PC-3 (cell line): ENCODE measurements at regions not wholly inside any gene's neighbourhood (a gene's known extent, or its start where the extent isn't known, plus 50 kb on each side); places are given as distances from the start of the nearest gene placed in this dataset.
A peak's percentile ranks its signal among the peaks of the same experiment; 100 is the strongest.
"Not testable (repeated sequence)": the region's sequence is repeated elsewhere in the genome, so short reads cannot be mapped to it uniquely, and the experiment has no call there.

Experiments
- ATAC-seq: fragments of 200-7000 bp; cut with Tn5 transposase; 2 replicates; pipeline ENCODE4 v1.9.1; 2020; ENCODE audit warnings: mild to moderate bottlenecking, moderate library complexity
- BruUV-seq: library from RNA; stranded (reverse); fragments of 400-500 nt; replicated peaks from 2 replicates; lab custom pipeline; 2021; lab: Mats Ljungman, UMichigan
- CTCF ChIA-PET: fragments of 300-600 bp; sonication (Branson Sonifier 250); formaldehyde crosslinking; loops from one replicate; lab custom pipeline; 2022; ENCODE audit warnings: antibody characterized with exemption; lab: Charles Lee
- POLR2A ChIA-PET: fragments of 300-600 bp; sonication (Branson Sonifier 250); formaldehyde crosslinking; loops from one replicate; lab custom pipeline; 2022; ENCODE audit warnings: antibody characterized with exemption; ENCODE audit not compliant: unreplicated experiment; lab: Charles Lee
- DNase-seq: peaks from one replicate; pipeline ENCODE4 v3.0.0-alpha.2; 2015
- H2AFZ ChIP-seq: fragments of 300-600 bp; sonication (generic); 2 replicates; pipeline ENCODE4 v1.6.0; 2016; ENCODE audit warnings: antibody characterized with exemption, low read length
- H3F3A ChIP-seq: fragments of 300-600 bp; sonication (generic); one replicate; pipeline ENCODE4 v1.6.0; 2017; ENCODE audit warnings: antibody characterized with exemption, low read length, control low read depth, mild to moderate bottlenecking; ENCODE audit not compliant: unreplicated experiment
- H3K27ac ChIP-seq: fragments of 300-600 bp; sonication (generic); 2 replicates; pipeline ENCODE4 v1.5.1; 2016; ENCODE audit warnings: mild to moderate bottlenecking, low read length
- H3K27me3 ChIP-seq: fragments of 300-600 bp; sonication (generic); 2 replicates; pipeline ENCODE4 v1.6.1; 2016; ENCODE audit warnings: low read length, mixed read lengths
- H3K36me3 ChIP-seq: fragments of 300-600 bp; sonication (generic); 2 replicates; pipeline ENCODE4 v1.6.1; 2016; ENCODE audit warnings: low read depth, mixed run types, low read length, mixed read lengths
- H3K4me1 ChIP-seq: fragments of 300-600 bp; sonication (generic); 2 replicates; pipeline ENCODE4 v1.5.1; 2016; ENCODE audit warnings: low read length; ENCODE audit not compliant: insufficient read depth
- H3K4me2 ChIP-seq: fragments of 300-600 bp; sonication (generic); 2 replicates; pipeline ENCODE4 v1.6.0; 2016; ENCODE audit warnings: low read length
- H3K4me3 ChIP-seq: fragments of 300-600 bp; sonication (generic); 2 replicates; pipeline ENCODE4 v1.5.1; 2016; ENCODE audit warnings: mild to moderate bottlenecking, low read length, mixed read lengths
- H3K79me2 ChIP-seq: fragments of 300-600 bp; sonication (generic); 2 replicates; pipeline ENCODE4 v1.6.1; 2017; ENCODE audit warnings: low read length, mixed read lengths
- H3K9ac ChIP-seq: fragments of 300-600 bp; sonication (generic); 2 replicates; pipeline ENCODE4 v1.6.0; 2016; ENCODE audit warnings: mild to moderate bottlenecking, low read length
- H3K9me2 ChIP-seq: fragments of 300-600 bp; sonication (generic); replicated peaks from 2 replicates; pipeline ENCODE4 v1.6.1; 2016; ENCODE audit warnings: mixed run types, low read length, mixed read lengths
- H3K9me3 ChIP-seq: fragments of 300-600 bp; sonication (generic); 2 replicates; pipeline ENCODE4 v1.6.1; 2016; ENCODE audit warnings: low read length, mixed read lengths
- H4K20me1 ChIP-seq: fragments of 300-600 bp; sonication (generic); 2 replicates; pipeline ENCODE4 v1.6.1; 2016; ENCODE audit warnings: low read length, mixed read lengths
- intact Hi-C: fragments of 100-400 bp; cut with micrococcal nuclease; formaldehyde crosslinking; loops from 2 replicates; pipeline ENCODE4 v1.9.0; 2023

DNA sequence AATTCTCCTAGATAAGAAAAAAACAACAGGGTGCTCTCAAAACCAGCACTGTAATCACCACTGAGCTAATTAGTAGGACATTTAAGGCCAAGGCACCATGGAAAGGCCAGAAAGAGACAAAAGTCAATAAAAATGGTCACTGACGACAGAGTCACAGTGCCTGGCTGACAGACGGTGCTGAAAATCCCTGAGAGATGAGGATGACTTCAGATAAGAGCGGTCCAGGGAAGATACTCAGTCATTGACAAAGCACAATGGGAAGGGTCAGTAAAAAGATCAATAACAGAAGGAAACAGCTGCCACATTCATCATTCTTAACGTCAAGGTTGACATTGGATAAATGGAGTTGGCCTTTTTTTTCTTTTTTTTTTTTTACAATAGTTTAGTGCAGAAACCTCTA is 261.0 kb downstream of the SPATA31A1 start:
- H3K79me2 ChIP-seq, DNase-seq, intact Hi-C loops, BruUV-seq, H3K36me3 ChIP-seq, H3K27ac ChIP-seq, ATAC-seq, H3K9ac ChIP-seq, H3K4me2 ChIP-seq, H3K9me2 ChIP-seq, POLR2A ChIA-PET, H3F3A ChIP-seq, CTCF ChIA-PET, H3K9me3 ChIP-seq, H3K4me3 ChIP-seq, H3K27me3 ChIP-seq, H3K4me1 ChIP-seq, H2AFZ ChIP-seq, H4K20me1 ChIP-seq: not testable (repeated sequence)

- CTCF ChIA-PET, BruUV-seq, H2AFZ ChIP-seq, intact Hi-C loops, H3K4me2 ChIP-seq, H3K4me1 ChIP-seq, ATAC-seq, H3K9ac ChIP-seq, H3K4me3 ChIP-seq, H4K20me1 ChIP-seq, H3K27me3 ChIP-seq, POLR2A ChIA-PET, H3K79me2 ChIP-seq, H3K9me2 ChIP-seq, H3K27ac ChIP-seq, DNase-seq, H3K36me3 ChIP-seq, H3F3A ChIP-seq, H3K9me3 ChIP-seq: not testable (repeated sequence)
Measured at GRCh38 chr9:39624048-39624447, 268.6 kb downstream of the SPATA31A1 start.

DNA sequence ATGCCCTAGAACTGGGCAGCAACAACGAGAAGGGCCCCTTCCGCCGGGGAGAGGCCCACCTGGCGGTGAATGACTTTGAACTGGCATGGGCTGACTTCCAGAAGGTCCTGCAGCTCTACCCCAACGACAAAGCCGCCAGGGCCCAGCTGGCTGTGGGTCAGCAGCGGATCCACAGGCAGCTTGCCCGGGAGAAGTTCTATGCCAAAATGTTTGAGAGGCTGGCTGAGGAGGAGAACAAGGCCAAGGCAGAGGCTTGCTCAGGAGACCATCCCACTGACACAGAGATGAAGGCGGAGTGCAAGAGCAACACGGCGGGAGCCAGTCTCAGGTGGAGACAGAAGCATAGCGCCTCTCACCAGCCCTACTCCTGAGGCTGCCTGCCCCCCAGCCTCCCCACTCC is 276.6 kb downstream of the SPATA31A1 start:
- ATAC-seq, H3K27me3 ChIP-seq, CTCF ChIA-PET, H3K9me3 ChIP-seq, POLR2A ChIA-PET, H3K79me2 ChIP-seq, H2AFZ ChIP-seq, H3K36me3 ChIP-seq, H3K4me2 ChIP-seq, H3K4me3 ChIP-seq, BruUV-seq, H3K27ac ChIP-seq, H4K20me1 ChIP-seq, DNase-seq, H3F3A ChIP-seq, H3K9me2 ChIP-seq, H3K9ac ChIP-seq, H3K4me1 ChIP-seq, intact Hi-C loops: not testable (repeated sequence)

DNA sequence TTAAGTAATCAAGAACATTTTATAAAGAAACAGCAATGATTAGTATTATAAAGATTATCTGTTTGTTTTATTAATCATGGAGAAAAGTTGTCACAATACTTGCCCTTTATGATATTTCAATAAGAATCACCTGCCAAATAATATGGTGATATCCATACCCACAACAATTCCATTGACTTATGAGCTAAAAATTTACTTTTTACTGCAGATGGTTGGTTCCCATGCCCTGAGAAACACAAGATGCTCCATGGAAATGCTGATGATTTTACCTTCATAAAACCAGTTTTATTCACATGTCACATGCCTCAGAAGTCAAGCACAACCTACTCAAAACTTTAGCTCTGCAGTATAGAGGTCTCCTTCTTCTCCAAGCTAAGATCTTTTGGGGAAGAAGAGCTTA is 293.6 kb downstream of the SPATA31A1 start:
- H3K4me2 ChIP-seq, POLR2A ChIA-PET, H3K4me1 ChIP-seq, intact Hi-C loops, ATAC-seq, H3K9me3 ChIP-seq, H3F3A ChIP-seq, H3K9ac ChIP-seq, H4K20me1 ChIP-seq, H3K4me3 ChIP-seq, H3K9me2 ChIP-seq, H3K27ac ChIP-seq, H2AFZ ChIP-seq, DNase-seq, CTCF ChIA-PET, BruUV-seq, H3K79me2 ChIP-seq, H3K27me3 ChIP-seq, H3K36me3 ChIP-seq: not testable (repeated sequence)

DNA sequence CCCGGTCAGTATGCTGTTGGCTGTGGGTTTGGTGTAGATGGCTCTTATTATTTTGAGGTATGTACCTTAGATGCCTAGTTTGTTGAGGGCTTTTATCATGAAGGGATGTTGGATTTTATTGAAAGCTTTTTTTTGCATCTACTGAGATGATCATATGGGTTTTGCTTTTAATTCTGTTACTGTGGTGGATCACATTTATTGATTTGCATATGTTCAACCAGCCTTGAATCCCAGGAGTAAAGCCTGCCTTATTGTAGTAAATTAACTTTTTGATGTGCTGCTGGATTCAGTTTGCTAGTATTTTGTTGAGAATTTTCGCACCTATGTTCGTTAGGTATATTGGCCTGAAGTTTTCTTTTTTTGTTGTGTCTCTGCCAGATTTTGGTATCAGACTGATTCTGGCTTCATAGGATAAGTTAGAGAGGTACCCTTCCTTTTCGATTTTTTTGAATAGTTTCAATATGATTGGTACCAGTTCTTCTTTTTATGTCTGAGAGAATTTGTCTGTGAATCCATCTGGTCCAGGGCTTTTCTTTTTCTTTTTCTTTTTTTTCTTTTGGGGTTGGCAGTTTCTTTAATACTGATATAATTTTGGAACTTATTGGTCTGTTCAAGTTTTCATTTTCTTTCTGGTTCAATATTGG is 301.6 kb downstream of the SPATA31A1 start:
- H3K27me3 ChIP-seq, H3K36me3 ChIP-seq, POLR2A ChIA-PET, H2AFZ ChIP-seq, H3K9me3 ChIP-seq, H3K9ac ChIP-seq, H3K4me2 ChIP-seq, H3K9me2 ChIP-seq, H3K4me1 ChIP-seq, DNase-seq, H3K4me3 ChIP-seq, H4K20me1 ChIP-seq, H3K79me2 ChIP-seq, CTCF ChIA-PET, BruUV-seq, ATAC-seq, H3F3A ChIP-seq, intact Hi-C loops, H3K27ac ChIP-seq: not testable (repeated sequence)

GRCh38 chr9:39663020-39663419 is 307.6 kb downstream of the SPATA31A1 start:
- H3K9me2 ChIP-seq, H3K9me3 ChIP-seq, H3K4me3 ChIP-seq, POLR2A ChIA-PET, H3K36me3 ChIP-seq, H4K20me1 ChIP-seq, H3K9ac ChIP-seq, DNase-seq, H2AFZ ChIP-seq, H3K27me3 ChIP-seq, H3F3A ChIP-seq, H3K79me2 ChIP-seq, CTCF ChIA-PET, H3K4me2 ChIP-seq, intact Hi-C loops, H3K27ac ChIP-seq, H3K4me1 ChIP-seq, BruUV-seq: not testable (repeated sequence)
- peak; percentile 48 for ATAC-seq

- DNase-seq, H2AFZ ChIP-seq, H3F3A ChIP-seq, H3K9me3 ChIP-seq, H3K27me3 ChIP-seq, CTCF ChIA-PET, BruUV-seq, H3K4me2 ChIP-seq, H3K9me2 ChIP-seq, H3K79me2 ChIP-seq, H3K9ac ChIP-seq, H3K4me3 ChIP-seq, H4K20me1 ChIP-seq, H3K27ac ChIP-seq, intact Hi-C loops, POLR2A ChIA-PET, H3K4me1 ChIP-seq, ATAC-seq, H3K36me3 ChIP-seq: not testable (repeated sequence)
Measured at GRCh38 chr9:39663713-39664112, 308.2 kb downstream of the SPATA31A1 start.
